ENCODE measurements at regions not wholly inside any gene's neighbourhood (a gene's known extent, or its start where the extent isn't known, plus 50 kb on each side); places are given as distances from the start of the nearest gene placed in this dataset.

GRCh38 chr11:128188346-128189004, 398.9 kb downstream of the ETS1 start:
- TF ChIP-seq CTCF (conservative IDR thresholded peaks at IDR 0.05 in 1 of 2, IDR thresholded peaks at IDR 0.05 in 1 of 2; ENCODE audit: extremely low read depth in 1 of 2, insufficient read depth in 1 of 2, low read depth in 1 of 2, low read length in 2 of 2) (no peak), EZH2 (IDR thresholded peaks at IDR 0.05; ENCODE audit: borderline replicate concordance, low read length) (no peak)
